K562 (cell line): ENCODE measurements at regions not wholly inside any gene's neighbourhood (a gene's known extent, or its start where the extent isn't known, plus 50 kb on each side); places are given as distances from the start of the nearest gene placed in this dataset.

Experiments
- ATF2 ChIP-seq: sonication (generic); formaldehyde crosslinking; IDR thresholded peaks from 2 replicates; pipeline ENCODE4 v1.8.1; 2022; ENCODE audit warnings: missing genetic modification reagents
- BRCA1 ChIP-seq, 2 experiments: fragments of 450-650 bp in 1 of 2; sonication (generic) in 1 of 2; formaldehyde crosslinking in 1 of 2; IDR thresholded peaks; 2 replicates each; pipeline versions ENCODE4 v1.5.0 to v1.6.1; 2017 to 2020; ENCODE audit warnings: mild to moderate bottlenecking in 1 of 2, missing genetic modification reagents in 1 of 2
- JUN ChIP-seq, 2 experiments: sonication (generic) in 1 of 2; formaldehyde crosslinking in 1 of 2; IDR thresholded peaks; 2 replicates each; pipeline versions ENCODE4 v1.6.1 to v1.8.0; 2012 to 2022; ENCODE audit warnings: borderline replicate concordance in 2 of 2, mild to moderate bottlenecking in 2 of 2, improper control_type of control experiment in 1 of 2, low read depth in 1 of 2, low read length in 1 of 2, missing genetic modification reagents in 1 of 2
- KLF1 ChIP-seq: fragments of 450-650 bp; IDR thresholded peaks from 2 replicates; pipeline ENCODE4 v1.6.1; 2016; ENCODE audit warnings: missing genetic modification characterization, missing compliant biosample characterization
- MED1 ChIP-seq: sonication (generic); formaldehyde crosslinking; IDR thresholded peaks from 2 replicates; pipeline ENCODE4 v1.8.1; 2023; ENCODE audit warnings: missing genetic modification reagents, borderline replicate concordance
- POLR2AphosphoS5 ChIP-seq: IDR thresholded peaks from 2 replicates; pipeline ENCODE4 v1.6.1; 2011; ENCODE audit warnings: mild to moderate bottlenecking, low read depth, low read length, moderate library complexity; ENCODE audit not compliant: control insufficient read depth, insufficient read depth
- RBBP5 ChIP-seq: fragments of 200-600 bp; sonication (generic); IDR thresholded peaks from 2 replicates; pipeline ENCODE4 v1.6.1; 2012; ENCODE audit warnings: borderline replicate concordance, mild to moderate bottlenecking, low read length, control low read depth, inconsistent platforms; ENCODE audit not compliant: insufficient read depth, poor library complexity, severe bottlenecking
- RBM14 ChIP-seq: fragments of 200-400 bp; formaldehyde crosslinking; IDR thresholded peaks from 2 replicates; pipeline ENCODE4 v1.6.1; 2018; ENCODE audit warnings: low read depth, mild to moderate bottlenecking, low read length, moderate library complexity, borderline replicate concordance; ENCODE audit not compliant: insufficient read depth
- RFX5 ChIP-seq: IDR thresholded peaks from 2 replicates; pipeline ENCODE4 v1.6.1; 2011; ENCODE audit warnings: low read depth, mild to moderate bottlenecking, improper control_type of control experiment, low read length
- SAFB ChIP-seq: fragments of 200-400 bp; formaldehyde crosslinking; IDR thresholded peaks from 2 replicates; pipeline ENCODE4 v1.6.1; 2017; ENCODE audit warnings: low read depth, low read length, borderline replicate concordance
- TAF1 ChIP-seq: IDR thresholded peaks from 2 replicates; pipeline ENCODE4 v1.6.1; 2011; ENCODE audit warnings: mild to moderate bottlenecking, low read length, moderate library complexity; ENCODE audit not compliant: insufficient read depth, control insufficient read depth, severe bottlenecking; ENCODE audit errors: extremely low read depth
- USF2 ChIP-seq: sonication (generic); formaldehyde crosslinking; IDR thresholded peaks from 2 replicates; pipeline ENCODE4 v1.5.0; 2020; ENCODE audit warnings: missing genetic modification reagents
- ZBTB7A ChIP-seq: IDR thresholded peaks from 2 replicates; pipeline ENCODE4 v1.6.1; 2011; ENCODE audit warnings: low read depth, mild to moderate bottlenecking, low read length, moderate library complexity, borderline replicate concordance; ENCODE audit not compliant: control insufficient read depth
- ZKSCAN1 ChIP-seq: fragments of 150-350 bp; IDR thresholded peaks from 2 replicates; pipeline ENCODE4 v1.6.1; 2016; ENCODE audit warnings: low read depth, low read length

GRCh38 chrX:94662689-94663088 is 988.7 kb downstream of the FAM133A start:
- TF ChIP-seq ZBTB7A (no peak), POLR2AphosphoS5 (no peak), RBM14 (no peak), USF2 (CRISPR knock-in tag) (no peak), JUN (IDR thresholded peaks at IDR 0.05; ENCODE audit: borderline replicate concordance, low read depth, low read length) (no peak), JUN (CRISPR knock-in tag; IDR thresholded peaks at IDR 0.05; ENCODE audit: borderline replicate concordance) (no peak), ATF2 (CRISPR knock-in tag) (no peak), KLF1 (tag) (no peak), RFX5 (no peak), RBBP5 (no peak), BRCA1 (IDR thresholded peaks at IDR 0.05) (no peak), BRCA1 (CRISPR knock-in tag; IDR thresholded peaks at IDR 0.05) (no peak), TAF1 (no peak), ZKSCAN1 (no peak), MED1 (CRISPR knock-in tag) (no peak), SAFB (no peak)
